ENCODE measurements at regions not wholly inside any gene's neighbourhood (a gene's known extent, or its start where the extent isn't known, plus 50 kb on each side); places are given as distances from the start of the nearest gene placed in this dataset.
"Not testable (repeated sequence)": the region's sequence is repeated elsewhere in the genome, so short reads cannot be mapped to it uniquely, and the experiment has no call there.

DNA sequence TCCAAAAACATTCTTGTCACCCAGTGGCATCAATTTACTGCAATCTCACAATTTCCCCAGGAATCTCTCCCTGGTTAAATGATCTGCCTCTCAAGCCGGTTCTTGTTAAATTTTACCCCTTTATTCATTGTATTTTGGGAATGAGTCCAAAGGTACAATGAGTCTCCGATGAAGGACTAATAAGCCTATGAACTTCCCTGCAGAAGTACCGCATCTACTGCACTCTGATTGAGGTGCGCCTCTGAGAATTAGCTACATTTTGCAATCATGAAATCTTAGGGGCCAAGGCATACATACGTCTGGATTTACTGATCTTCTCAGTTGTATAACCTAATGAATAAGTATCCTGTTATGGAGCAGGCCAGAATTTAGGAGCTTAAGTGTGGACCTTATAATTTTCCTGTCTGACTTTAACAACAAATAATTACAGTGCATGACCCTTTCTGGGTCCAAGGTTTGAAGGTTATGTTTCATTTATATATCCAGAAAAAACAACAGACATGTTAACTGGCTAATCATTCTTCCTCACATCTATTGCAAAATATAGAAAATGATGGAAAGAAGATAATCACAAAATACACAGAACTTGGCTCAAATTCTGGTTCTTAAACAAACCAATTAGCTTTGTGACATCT is 261.8 kb upstream of the NRXN1 start:
- Mint-ChIP-seq H3K9me3 (peaks cover 0 to 28% (median 6%) of the 10 kb centered on the region in 5 donors), H3K27me3 (no peaks in the 10 kb centered on the region), H3K4me1 (no peaks in the 10 kb centered on the region), H3K36me3 (no peaks in the 10 kb centered on the region), H3K4me3 (no peak overlapping the region), H3K27ac (no peak overlapping the region)
- H3K27ac ChIP-seq (ENCODE audit: low read depth, low read length): no peak overlapping the region
- no peaks in the 10 kb centered on the region for H3K27me3 ChIP-seq (ENCODE audit: insufficient read depth, low read length, poor library complexity, severe bottlenecking)
- DNase-seq: no peak
- ChIA-PET CTCF (no interaction called here), POLR2A (no interaction called here)
- no peaks in the 10 kb centered on the region for H3K9me3 ChIP-seq (ENCODE audit: low read length)
- no peak overlapping the region for H3K4me3 ChIP-seq (ENCODE audit: low read length)
- no peaks in the 10 kb centered on the region for H3K4me1 ChIP-seq (ENCODE audit: insufficient read depth, low read length)
- H3K36me3 ChIP-seq (ENCODE audit: insufficient read depth, low read length): no peaks in the 10 kb centered on the region

DNA sequence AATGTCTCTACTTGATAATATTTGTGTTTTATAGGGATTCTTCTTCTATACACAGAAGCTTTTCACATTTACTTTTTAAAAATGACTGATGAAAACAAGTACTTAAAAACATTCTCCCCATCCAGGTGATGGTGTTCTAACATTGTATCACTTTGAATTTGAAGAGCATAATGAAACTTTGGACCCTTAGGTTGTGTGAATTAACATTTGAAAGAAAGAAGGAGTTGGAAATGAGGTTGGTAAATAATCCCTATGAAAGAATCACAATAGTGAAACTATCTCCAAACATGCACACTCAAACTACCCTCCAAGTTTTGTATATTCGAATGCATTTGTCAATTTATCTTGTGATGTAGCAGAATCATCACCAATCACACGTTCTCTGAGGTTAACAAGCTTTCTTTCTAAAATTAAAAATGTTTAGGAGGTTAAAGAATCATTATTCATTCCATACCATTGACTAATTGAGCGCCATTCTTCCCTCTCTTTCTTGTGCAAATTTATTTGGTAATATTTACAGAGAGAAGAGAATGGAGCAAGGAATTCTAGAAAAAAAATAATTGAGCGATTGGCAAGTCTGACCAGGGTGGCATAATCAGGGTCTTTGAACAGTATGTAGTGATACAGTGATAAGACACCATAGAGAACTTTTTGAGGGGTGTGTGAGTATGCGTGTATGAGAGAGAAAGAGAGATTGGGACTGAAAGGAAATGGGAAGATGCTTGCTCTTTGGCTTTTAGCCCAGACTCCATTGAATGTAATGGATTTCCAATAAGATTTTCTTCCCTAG is 260.0 kb upstream of the NRXN1 start:
- no peaks in the 10 kb centered on the region for H3K27me3 ChIP-seq (ENCODE audit: insufficient read depth, low read length, poor library complexity, severe bottlenecking)
- Mint-ChIP-seq H3K4me1 (no peaks in the 10 kb centered on the region), H3K27ac (no peak overlapping the region), H3K4me3 (no peak overlapping the region), H3K27me3 (no peaks in the 10 kb centered on the region), H3K36me3 (no peaks in the 10 kb centered on the region), H3K9me3 (peaks cover 0 to 33% (median 5%) of the 10 kb centered on the region in 5 donors)
- DNase-seq: no peak
- H3K9me3 ChIP-seq (ENCODE audit: low read length): no peaks in the 10 kb centered on the region
- H3K4me1 ChIP-seq (ENCODE audit: insufficient read depth, low read length): no peaks in the 10 kb centered on the region
- POLR2A ChIA-PET: no interaction called here
- no peak overlapping the region for H3K4me3 ChIP-seq (ENCODE audit: low read length)
- H3K27ac ChIP-seq (ENCODE audit: low read depth, low read length): no peak overlapping the region
- H3K36me3 ChIP-seq (ENCODE audit: insufficient read depth, low read length): no peaks in the 10 kb centered on the region
- CTCF ChIA-PET: no interaction called here

DNA sequence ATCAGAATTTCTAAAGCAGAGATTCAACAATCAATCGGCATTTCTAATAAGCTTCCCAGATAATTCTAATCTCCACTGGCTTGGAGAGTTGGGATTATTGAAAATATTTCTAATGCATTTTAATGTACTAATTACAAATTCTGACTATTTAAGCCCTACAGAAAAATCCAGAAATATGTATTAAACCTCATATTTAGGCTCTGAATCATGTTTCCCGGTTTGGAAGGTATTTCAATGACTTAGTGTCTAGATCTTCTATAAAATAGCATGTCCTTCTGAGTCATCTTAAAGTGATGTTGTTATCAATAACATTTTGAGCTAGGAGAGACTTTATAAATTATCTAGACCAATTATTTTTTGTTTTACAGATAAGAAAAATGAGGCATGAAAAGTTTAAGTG is 258.8 kb upstream of the NRXN1 start:
- peaks cover 2 to 36% (median 7%) of the 10 kb centered on the region in 5 donors for H3K9me3 Mint-ChIP-seq
- H3K27ac Mint-ChIP-seq: no peak overlapping the region
- no peak for DNase-seq
- H3K4me1 ChIP-seq (ENCODE audit: insufficient read depth, low read length): no peaks in the 10 kb centered on the region
- H3K36me3 ChIP-seq (ENCODE audit: insufficient read depth, low read length): no peaks in the 10 kb centered on the region
- no peak overlapping the region for H3K27ac ChIP-seq (ENCODE audit: low read depth, low read length)
- H3K27me3 Mint-ChIP-seq: no peaks in the 10 kb centered on the region
- ChIA-PET POLR2A (no interaction called here), CTCF (interaction anchor here (0.9 kb wide), 1 partner anchor 87 kb away, joined by 3 read pairs; no protein-coding TSS in a partner anchor)
- no peaks in the 10 kb centered on the region for H3K27me3 ChIP-seq (ENCODE audit: insufficient read depth, low read length, poor library complexity, severe bottlenecking)
- no peak overlapping the region for H3K4me3 Mint-ChIP-seq
- no peaks in the 10 kb centered on the region for H3K9me3 ChIP-seq (ENCODE audit: low read length)
- no peaks in the 10 kb centered on the region for H3K36me3 Mint-ChIP-seq
- no peak overlapping the region for H3K4me3 ChIP-seq (ENCODE audit: low read length)
- no peaks in the 10 kb centered on the region for H3K4me1 Mint-ChIP-seq

DNA sequence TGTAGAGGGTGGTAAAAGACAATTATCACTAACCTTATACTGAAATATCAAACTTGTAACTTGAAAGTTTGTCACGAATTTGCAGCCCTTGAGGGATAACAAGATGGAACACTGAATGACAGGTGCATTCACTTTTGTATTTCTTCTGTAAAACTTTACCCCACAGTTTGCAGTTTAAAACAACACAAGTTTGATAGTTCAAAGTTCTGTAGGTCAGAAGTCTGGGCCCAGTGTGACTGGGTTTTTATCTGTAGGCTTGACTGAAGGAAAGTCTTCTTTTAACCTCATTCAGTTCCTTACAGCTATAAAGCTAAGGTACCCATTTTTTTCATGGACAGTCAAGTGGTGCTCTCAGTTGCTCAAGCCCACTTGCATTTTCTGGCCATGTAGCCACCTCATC is 257.1 kb upstream of the NRXN1 start:
- Mint-ChIP-seq H3K27me3 (no peaks in the 10 kb centered on the region), H3K4me3 (no peak overlapping the region), H3K9me3 (peaks cover 2 to 35% (median 9%) of the 10 kb centered on the region in 5 donors), H3K27ac (no peak overlapping the region), H3K36me3 (no peaks in the 10 kb centered on the region), H3K4me1 (no peaks in the 10 kb centered on the region)
- Histone ChIP-seq H3K4me1 (ENCODE audit: insufficient read depth, low read length) (no peaks in the 10 kb centered on the region), H3K9me3 (ENCODE audit: low read length) (no peaks in the 10 kb centered on the region), H3K27me3 (ENCODE audit: insufficient read depth, low read length, poor library complexity, severe bottlenecking) (no peaks in the 10 kb centered on the region), H3K36me3 (ENCODE audit: insufficient read depth, low read length) (no peaks in the 10 kb centered on the region), H3K4me3 (ENCODE audit: low read length) (no peak overlapping the region), H3K27ac (ENCODE audit: low read depth, low read length) (no peak overlapping the region)
- ChIA-PET POLR2A (no interaction called here), CTCF (no interaction called here)
- no peak for DNase-seq

DNA sequence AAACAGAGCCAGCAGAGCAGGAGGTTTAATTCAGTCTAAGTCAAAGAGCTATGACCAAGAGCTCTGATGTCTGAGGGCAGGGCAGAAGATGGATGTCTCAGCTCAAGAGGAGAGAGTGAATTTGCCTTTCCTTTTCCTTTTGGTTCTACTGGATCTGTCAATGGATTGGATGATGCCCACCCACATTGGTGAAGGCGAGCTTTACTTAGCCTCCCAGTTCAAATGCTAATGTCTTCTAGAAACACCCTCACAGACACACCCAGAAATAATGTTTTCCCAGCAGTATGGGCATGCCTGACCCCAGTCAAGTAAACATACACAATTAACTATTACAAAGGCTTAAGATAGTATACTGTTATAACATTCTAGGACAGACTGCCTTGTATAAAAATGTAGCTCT is 236.3 kb upstream of the NRXN1 start:
- H3K4me1 Mint-ChIP-seq: no peaks in the 10 kb centered on the region
- Histone ChIP-seq H3K4me3 (ENCODE audit: low read length) (no peak overlapping the region), H3K9me3 (ENCODE audit: low read length) (no peaks in the 10 kb centered on the region), H3K4me1 (ENCODE audit: insufficient read depth, low read length) (no peaks in the 10 kb centered on the region), H3K36me3 (ENCODE audit: insufficient read depth, low read length) (no peaks in the 10 kb centered on the region), H3K27ac (ENCODE audit: low read depth, low read length) (no peak overlapping the region), H3K27me3 (ENCODE audit: insufficient read depth, low read length, poor library complexity, severe bottlenecking) (no peaks in the 10 kb centered on the region)
- POLR2A ChIA-PET: no interaction called here
- no peaks in the 10 kb centered on the region for H3K36me3 Mint-ChIP-seq
- no peak for DNase-seq
- no peak overlapping the region for H3K4me3 Mint-ChIP-seq
- H3K9me3 Mint-ChIP-seq: peaks cover 0 to 25% (median 10%) of the 10 kb centered on the region in 5 donors
- CTCF ChIA-PET: interaction anchor here (1.9 kb wide), 1 partner anchor 22 kb away, joined by 4 read pairs; no protein-coding TSS in a partner anchor
- H3K27ac Mint-ChIP-seq: no peak overlapping the region
- no peaks in the 10 kb centered on the region for H3K27me3 Mint-ChIP-seq

DNA sequence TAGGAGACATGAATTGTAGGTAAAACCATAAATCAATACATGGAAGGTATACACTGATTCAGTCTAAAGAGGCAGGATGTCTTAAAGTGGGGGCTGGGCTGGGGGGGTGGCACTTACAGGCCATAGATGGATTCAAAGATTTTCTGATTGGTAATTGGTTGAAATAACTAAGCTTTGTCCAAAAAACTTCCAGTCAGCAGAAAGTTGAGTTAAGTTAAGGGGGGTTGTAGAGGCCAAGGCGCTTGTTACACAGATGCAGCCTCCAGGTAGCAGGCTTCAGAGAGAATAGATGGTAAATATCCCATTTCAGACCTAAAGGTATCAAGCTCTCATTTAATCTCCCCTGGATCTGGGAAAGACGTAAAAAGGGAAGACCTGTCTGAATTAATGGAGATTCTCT is 233.6 kb upstream of the NRXN1 start:
- Histone ChIP-seq H3K9me3 (ENCODE audit: low read length) (no peaks in the 10 kb centered on the region), H3K4me3 (ENCODE audit: low read length) (no peak overlapping the region), H3K27me3 (ENCODE audit: insufficient read depth, low read length, poor library complexity, severe bottlenecking) (no peaks in the 10 kb centered on the region), H3K4me1 (ENCODE audit: insufficient read depth, low read length) (no peaks in the 10 kb centered on the region), H3K27ac (ENCODE audit: low read depth, low read length) (no peak overlapping the region), H3K36me3 (ENCODE audit: insufficient read depth, low read length) (no peaks in the 10 kb centered on the region)
- DNase-seq: no peak
- no peaks in the 10 kb centered on the region for H3K36me3 Mint-ChIP-seq
- no peaks in the 10 kb centered on the region for H3K4me1 Mint-ChIP-seq
- H3K27me3 Mint-ChIP-seq: no peaks in the 10 kb centered on the region
- no peak overlapping the region for H3K27ac Mint-ChIP-seq
- H3K9me3 Mint-ChIP-seq: peaks cover 0 to 33% (median 10%) of the 10 kb centered on the region in 5 donors
- POLR2A ChIA-PET: no interaction called here
- no peak overlapping the region for H3K4me3 Mint-ChIP-seq
- CTCF ChIA-PET: no interaction called here

DNA sequence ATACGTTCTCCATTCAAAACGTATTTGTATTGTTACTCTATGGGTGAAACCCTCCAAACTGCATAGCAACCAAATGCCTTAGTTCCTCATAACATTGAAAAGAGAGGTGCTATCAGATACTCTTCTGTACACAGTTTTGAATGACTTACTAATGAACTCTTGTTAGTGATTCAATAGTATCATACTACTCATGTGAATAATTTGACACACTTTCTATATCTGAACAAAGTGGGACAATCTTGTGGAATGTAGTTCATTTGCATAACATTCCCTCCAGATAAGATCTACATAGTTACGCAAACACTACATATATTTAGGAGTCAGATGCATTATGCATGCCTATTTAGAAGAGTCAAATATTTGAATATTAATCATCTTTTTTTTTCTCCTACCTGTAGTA is 232.0 kb upstream of the NRXN1 start:
- Mint-ChIP-seq H3K27ac (no peak overlapping the region), H3K27me3 (no peaks in the 10 kb centered on the region), H3K4me3 (no peak overlapping the region), H3K9me3 (peaks cover 0 to 31% (median 10%) of the 10 kb centered on the region in 5 donors), H3K4me1 (no peaks in the 10 kb centered on the region), H3K36me3 (no peaks in the 10 kb centered on the region)
- H3K36me3 ChIP-seq (ENCODE audit: insufficient read depth, low read length): no peaks in the 10 kb centered on the region
- H3K9me3 ChIP-seq (ENCODE audit: low read length): no peaks in the 10 kb centered on the region
- no peak overlapping the region for H3K27ac ChIP-seq (ENCODE audit: low read depth, low read length)
- no peak overlapping the region for H3K4me3 ChIP-seq (ENCODE audit: low read length)
- no peaks in the 10 kb centered on the region for H3K27me3 ChIP-seq (ENCODE audit: insufficient read depth, low read length, poor library complexity, severe bottlenecking)
- POLR2A ChIA-PET: no interaction called here
- CTCF ChIA-PET: no interaction called here
- no peaks in the 10 kb centered on the region for H3K4me1 ChIP-seq (ENCODE audit: insufficient read depth, low read length)
- DNase-seq: no peak

DNA sequence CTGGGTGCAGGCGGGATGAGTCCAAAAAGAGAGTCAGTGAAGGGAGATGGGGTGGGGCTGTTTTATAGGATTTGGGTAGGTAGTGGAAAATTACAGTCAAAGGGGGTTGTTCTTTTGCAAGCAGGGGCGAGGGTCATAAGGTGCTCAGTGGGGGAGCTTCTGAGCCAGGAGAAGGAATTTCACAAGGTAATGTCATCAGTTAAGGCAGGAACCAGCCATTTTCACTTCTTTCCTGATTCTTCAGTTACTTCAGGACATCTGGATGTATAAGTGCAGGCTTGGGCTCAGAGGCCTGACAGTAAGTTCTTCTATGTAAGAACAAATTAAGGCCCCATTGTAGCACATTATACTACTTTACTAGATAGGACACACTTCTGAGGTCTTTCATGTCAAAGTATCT is 231.2 kb upstream of the NRXN1 start:
- H3K4me3 ChIP-seq (ENCODE audit: low read length); POLR2A ChIA-PET; H3K27me3 Mint-ChIP-seq; H3K27ac Mint-ChIP-seq; H3K36me3 Mint-ChIP-seq; H3K9me3 ChIP-seq (ENCODE audit: low read length); H3K27me3 ChIP-seq (ENCODE audit: insufficient read depth, low read length, poor library complexity, severe bottlenecking); H3K36me3 ChIP-seq (ENCODE audit: insufficient read depth, low read length); H3K4me3 Mint-ChIP-seq; DNase-seq; H3K27ac ChIP-seq (ENCODE audit: low read depth, low read length); H3K4me1 Mint-ChIP-seq; CTCF ChIA-PET; H3K4me1 ChIP-seq (ENCODE audit: insufficient read depth, low read length): not testable (repeated sequence)
- peaks cover 0 to 37% (median 10%) of the 10 kb centered on the region in 5 donors for H3K9me3 Mint-ChIP-seq

Data from CD8-positive, alpha-beta memory T cell (primary cell).